ENCODE measurements at regions not wholly inside any gene's neighbourhood (a gene's known extent, or its start where the extent isn't known, plus 50 kb on each side); places are given as distances from the start of the nearest gene placed in this dataset.

DNA sequence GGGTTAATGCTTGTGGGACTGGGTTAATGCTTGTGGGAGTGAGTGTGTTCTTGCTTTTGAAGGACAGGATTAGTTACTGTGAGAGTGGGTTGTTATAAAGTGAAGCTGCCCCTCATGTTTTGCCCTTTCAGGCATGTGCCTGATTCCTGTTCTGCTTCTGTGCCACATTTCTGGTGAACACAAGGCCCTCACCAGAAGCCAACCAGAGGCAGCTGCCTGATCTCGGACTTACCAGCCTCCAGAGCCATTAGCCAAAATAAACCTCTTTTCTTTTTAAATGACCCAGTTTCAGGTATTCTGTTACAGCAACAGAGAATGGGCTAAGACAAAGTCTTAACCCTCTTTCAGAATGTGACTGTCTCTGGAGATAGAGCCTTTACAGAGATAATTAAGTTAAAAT, 113.3 kb upstream of the TMTC4 start:
- TF ChIP-seq, protein P1, sequence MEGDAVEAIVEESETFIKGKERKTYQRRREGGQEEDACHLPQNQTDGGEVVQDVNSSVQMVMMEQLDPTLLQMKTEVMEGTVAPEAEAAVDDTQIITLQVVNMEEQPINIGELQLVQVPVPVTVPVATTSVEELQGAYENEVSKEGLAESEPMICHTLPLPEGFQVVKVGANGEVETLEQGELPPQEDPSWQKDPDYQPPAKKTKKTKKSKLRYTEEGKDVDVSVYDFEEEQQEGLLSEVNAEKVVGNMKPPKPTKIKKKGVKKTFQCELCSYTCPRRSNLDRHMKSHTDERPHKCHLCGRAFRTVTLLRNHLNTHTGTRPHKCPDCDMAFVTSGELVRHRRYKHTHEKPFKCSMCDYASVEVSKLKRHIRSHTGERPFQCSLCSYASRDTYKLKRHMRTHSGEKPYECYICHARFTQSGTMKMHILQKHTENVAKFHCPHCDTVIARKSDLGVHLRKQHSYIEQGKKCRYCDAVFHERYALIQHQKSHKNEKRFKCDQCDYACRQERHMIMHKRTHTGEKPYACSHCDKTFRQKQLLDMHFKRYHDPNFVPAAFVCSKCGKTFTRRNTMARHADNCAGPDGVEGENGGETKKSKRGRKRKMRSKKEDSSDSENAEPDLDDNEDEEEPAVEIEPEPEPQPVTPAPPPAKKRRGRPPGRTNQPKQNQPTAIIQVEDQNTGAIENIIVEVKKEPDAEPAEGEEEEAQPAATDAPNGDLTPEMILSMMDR (IDR thresholded peaks at IDR 0.05): no peak
- TF ChIP-seq POLR2A (IDR thresholded peaks at IDR 0.05) (no peak), EP300 (IDR thresholded peaks at IDR 0.05) (no peak), POLR2AphosphoS5 (IDR thresholded peaks at IDR 0.05) (no peak)
